Tibial nerve (tissue), 4 donors: ENCODE measurements at regions not wholly inside any gene's neighbourhood (a gene's known extent, or its start where the extent isn't known, plus 50 kb on each side); places are given as distances from the start of the nearest gene placed in this dataset.

Experiments
- DNase-seq, 2 donors: peaks; one replicate each; pipeline ENCODE4 v3.0.0-alpha.2; 2019; ENCODE audit warnings: low spot score in 2 of 2
- H3K27ac ChIP-seq, 4 donors: fragments of 200-600 bp; sonication (generic) in 3 of 4; one replicate each; pipeline ENCODE4 v1.5.1; 2017 to 2019; ENCODE audit warnings: mild to moderate bottlenecking in 1 of 4
- H3K27me3 ChIP-seq, 2 donors: fragments of 200-600 bp; sonication (generic) in 1 of 2; one replicate each; pipeline versions ENCODE4 v1.5.1 to v1.6.0; 2017 to 2019
- H3K36me3 ChIP-seq, 3 donors: fragments of 200-600 bp; sonication (generic); one replicate each; pipeline ENCODE4 v1.5.1; 2018 to 2019
- H3K4me1 ChIP-seq, 4 donors: fragments of 200-600 bp; sonication (generic) in 3 of 4; one replicate each; pipeline ENCODE4 v1.5.1; 2017 to 2019
- H3K4me3 ChIP-seq, 4 donors: fragments of 200-600 bp; sonication (generic) in 3 of 4; one replicate each; pipeline ENCODE4 v1.5.1; 2017 to 2019; ENCODE audit warnings: mild to moderate bottlenecking in 1 of 4, moderate library complexity in 1 of 4
- H3K9me3 ChIP-seq, 4 donors: fragments of 200-600 bp; sonication (generic) in 3 of 4; one replicate each; pipeline ENCODE4 v1.5.1; 2017 to 2019
- CTCF ChIP-seq, 5 experiments: fragments of 200-600 bp in 3 of 5; fragments of 450-650 bp in 2 of 5; sonication (generic) in 3 of 5; IDR thresholded peaks; one replicate each; pipeline ENCODE4 v1.5.1; 2016 to 2019; ENCODE audit warnings: antibody characterized with exemption in 5 of 5, mild to moderate bottlenecking in 3 of 5, moderate library complexity in 2 of 5
- EP300 ChIP-seq, 2 donors: sonication (generic); formaldehyde crosslinking; IDR thresholded peaks; one replicate each; pipeline ENCODE4 v1.6.1; 2017; ENCODE audit warnings: antibody characterized with exemption in 2 of 2, mild to moderate bottlenecking in 1 of 2
- POLR2A ChIP-seq, 2 donors: fragments of 450-650 bp; IDR thresholded peaks; one replicate each; pipeline ENCODE4 v1.6.1; 2017; ENCODE audit warnings: antibody characterized with exemption in 2 of 2, mild to moderate bottlenecking in 2 of 2, moderate library complexity in 2 of 2
- WGBS, 2 donors: methylation state at CpG; one replicate each; pipeline ENCODE4 v1.1.5; 2018; 5-methylcytosine and 5-hydroxymethylcytosine counted together

GRCh38 chr10:2909921-2910320, 157.4 kb upstream of the PFKP start:
- Histone ChIP-seq H3K4me3 (no peak overlapping the region), H3K27me3 (no peaks in the 10 kb centered on the region), H3K36me3 (no peaks in the 10 kb centered on the region), H3K4me1 (no peaks in the 10 kb centered on the region), H3K27ac (no peak overlapping the region), H3K9me3 (no peaks in the 10 kb centered on the region)
- TF ChIP-seq EP300 (IDR thresholded peaks at IDR 0.05) (no peak), CTCF (IDR thresholded peaks at IDR 0.05) (no peak), POLR2A (IDR thresholded peaks at IDR 0.05) (no peak)
- DNase-seq: no peak
- 65 to 72% methylated on average over 5 of the region's 5 CpGs for WGBS, 2 donors

- DNase-seq: no peak
- Histone ChIP-seq H3K36me3 (no peaks in the 10 kb centered on the region), H3K4me1 (no peaks in the 10 kb centered on the region), H3K27me3 (no peaks in the 10 kb centered on the region), H3K27ac (no peak overlapping the region), H3K9me3 (no peaks in the 10 kb centered on the region), H3K4me3 (no peak overlapping the region)
- 79 to 84% methylated on average over 19 of the region's 19 CpGs for WGBS, 2 donors
- TF ChIP-seq EP300 (IDR thresholded peaks at IDR 0.05): no peak
- TF ChIP-seq POLR2A (IDR thresholded peaks at IDR 0.05): no peak
- TF ChIP-seq CTCF (IDR thresholded peaks at IDR 0.05): no peak
These were observed 158.3 kb upstream of the PFKP start for GRCh38 chr10:2908851-2909630.

- DNase-seq: no peak
- WGBS, 2 donors: 77 to 83% methylated on average over 2 of the region's 2 CpGs
These were observed 160.4 kb upstream of the PFKP start for GRCh38 chr10:2906974-2907373.

GRCh38 chr10:2905851-2906250, 161.5 kb upstream of the PFKP start:
- no peaks in the 10 kb centered on the region for H3K9me3 ChIP-seq
- H3K4me3 ChIP-seq: no peak overlapping the region
- no peaks in the 10 kb centered on the region for H3K36me3 ChIP-seq
- no peak overlapping the region for H3K27ac ChIP-seq
- TF ChIP-seq POLR2A (IDR thresholded peaks at IDR 0.05): no peak
- TF ChIP-seq CTCF (IDR thresholded peaks at IDR 0.05): no peak
- no peak for TF ChIP-seq EP300 (IDR thresholded peaks at IDR 0.05)
- no peak for DNase-seq
- 83 to 86% methylated on average over 9 of the region's 9 CpGs for WGBS, 2 donors
- no peaks in the 10 kb centered on the region for H3K27me3 ChIP-seq
- H3K4me1 ChIP-seq: no peaks in the 10 kb centered on the region

More at GRCh38 chr10:2906974-2907373, 160.4 kb upstream of the PFKP start:
- no peak overlapping the region for H3K27ac ChIP-seq
- no peak overlapping the region for H3K4me3 ChIP-seq
- H3K36me3 ChIP-seq: no peaks in the 10 kb centered on the region
- TF ChIP-seq POLR2A (IDR thresholded peaks at IDR 0.05) (no peak), CTCF (IDR thresholded peaks at IDR 0.05) (no peak), EP300 (IDR thresholded peaks at IDR 0.05) (no peak)
- no peaks in the 10 kb centered on the region for H3K4me1 ChIP-seq
- H3K9me3 ChIP-seq: no peaks in the 10 kb centered on the region
- H3K27me3 ChIP-seq: no peaks in the 10 kb centered on the region

GRCh38 chr10:2900530-2900929, 166.8 kb upstream of the PFKP start:
- Histone ChIP-seq H3K27me3 (no peaks in the 10 kb centered on the region), H3K4me3 (no peak overlapping the region), H3K4me1 (no peaks in the 10 kb centered on the region), H3K36me3 (no peaks in the 10 kb centered on the region), H3K27ac (no peak overlapping the region), H3K9me3 (no peaks in the 10 kb centered on the region)
- no peak for DNase-seq
- no peak for TF ChIP-seq POLR2A (IDR thresholded peaks at IDR 0.05)
- 84 to 86% methylated on average over 6 of the region's 6 CpGs for WGBS, 2 donors
